ENCODE measurements at regions not wholly inside any gene's neighbourhood (a gene's known extent, or its start where the extent isn't known, plus 50 kb on each side); places are given as distances from the start of the nearest gene placed in this dataset.
"Not testable (repeated sequence)": the region's sequence is repeated elsewhere in the genome, so short reads cannot be mapped to it uniquely, and the experiment has no call there.

- in situ Hi-C loops (cut with MboI; ENCODE audit: low sequenced_read_pairs) = no loop called here
These were observed 151.3 kb downstream of the RTL9 start for GRCh38 chrX:110509755-110510532.

- in situ Hi-C loops (cut with MboI; ENCODE audit: low sequenced_read_pairs) = no loop called here
These were observed 152.6 kb downstream of the RTL9 start for GRCh38 chrX:110511238-110511637.

GRCh38 chrX:110512341-110512740 lies 153.7 kb downstream of the RTL9 start:
- in situ Hi-C loops (cut with MboI; ENCODE audit: low sequenced_read_pairs) = no loop called here

- in situ Hi-C loops (cut with MboI; ENCODE audit: low sequenced_read_pairs) = no loop called here
These were observed 155.9 kb downstream of the RTL9 start for GRCh38 chrX:110514509-110514908.

- in situ Hi-C loops (cut with MboI; ENCODE audit: low sequenced_read_pairs) = no loop called here
These were observed 160.9 kb downstream of the RTL9 start for GRCh38 chrX:110519501-110519900.

- in situ Hi-C loops (cut with MboI; ENCODE audit: low sequenced_read_pairs) = no loop called here
These were observed 161.3 kb downstream of the RTL9 start for GRCh38 chrX:110519906-110520452.

- in situ Hi-C loops (cut with MboI; ENCODE audit: low sequenced_read_pairs) = not testable (repeated sequence)
These were observed 162.0 kb downstream of the RTL9 start for GRCh38 chrX:110520652-110521051.

- in situ Hi-C loops (cut with MboI; ENCODE audit: low sequenced_read_pairs) = no loop called here
These were observed 173.4 kb downstream of the RTL9 start for GRCh38 chrX:110531873-110532580.

- in situ Hi-C loops (cut with MboI; ENCODE audit: low sequenced_read_pairs) = no loop called here
These were observed 173.9 kb downstream of the RTL9 start for GRCh38 chrX:110532581-110532931.

GRCh38 chrX:110536816-110537215 lies 178.2 kb downstream of the RTL9 start:
- in situ Hi-C loops (cut with MboI; ENCODE audit: low sequenced_read_pairs) = no loop called here

GRCh38 chrX:110541266-110541665 lies 182.6 kb downstream of the RTL9 start:
- in situ Hi-C loops (cut with MboI; ENCODE audit: low sequenced_read_pairs) = no loop called here

- in situ Hi-C loops (cut with MboI; ENCODE audit: low sequenced_read_pairs) = not testable (repeated sequence)
These were observed 192.2 kb downstream of the RTL9 start for GRCh38 chrX:110550854-110551253.

GRCh38 chrX:110557864-110558263 lies 199.2 kb downstream of the RTL9 start:
- in situ Hi-C loops (cut with MboI; ENCODE audit: low sequenced_read_pairs) = no loop called here

- in situ Hi-C loops (cut with MboI; ENCODE audit: low sequenced_read_pairs) = no loop called here
These were observed 199.8 kb downstream of the RTL9 start for GRCh38 chrX:110558406-110558805.

- in situ Hi-C loops (cut with MboI; ENCODE audit: low sequenced_read_pairs) = no loop called here
These were observed 202.4 kb downstream of the RTL9 start for GRCh38 chrX:110561034-110561433.

GRCh38 chrX:110563282-110563681 lies 204.6 kb downstream of the RTL9 start:
- in situ Hi-C loops (cut with MboI; ENCODE audit: low sequenced_read_pairs) = no loop called here

GRCh38 chrX:110568441-110568840 lies 209.8 kb downstream of the RTL9 start:
- in situ Hi-C loops (cut with MboI; ENCODE audit: low sequenced_read_pairs) = no loop called here

- in situ Hi-C loops (cut with MboI; ENCODE audit: low sequenced_read_pairs) = no loop called here
These were observed 210.9 kb downstream of the RTL9 start for GRCh38 chrX:110569506-110569905.

GRCh38 chrX:110578270-110578669 lies 217.3 kb downstream of the CHRDL1 start:
- in situ Hi-C loops (cut with MboI; ENCODE audit: low sequenced_read_pairs) = no loop called here

- in situ Hi-C loops (cut with MboI; ENCODE audit: low sequenced_read_pairs) = no loop called here
These were observed 211.5 kb downstream of the CHRDL1 start for GRCh38 chrX:110584083-110584482.

GRCh38 chrX:110588164-110588563 lies 207.5 kb downstream of the CHRDL1 start:
- in situ Hi-C loops (cut with MboI; ENCODE audit: low sequenced_read_pairs) = no loop called here

- in situ Hi-C loops (cut with MboI; ENCODE audit: low sequenced_read_pairs) = no loop called here
These were observed 206.8 kb downstream of the CHRDL1 start for GRCh38 chrX:110588853-110589252.

Data from HL-60/S4 (cell line).